Omental fat pad (tissue), 3 donors: ENCODE measurements at regions not wholly inside any gene's neighbourhood (a gene's known extent, or its start where the extent isn't known, plus 50 kb on each side); places are given as distances from the start of the nearest gene placed in this dataset.

Experiments used
- ATAC-seq: fragments of 150-250 bp; one replicate; pipeline ENCODE4 v1.9.1; 2016; ENCODE audit warnings: mild to moderate bottlenecking, moderate library complexity; ENCODE audit not compliant: low FRiP score
- DNase-seq: peaks from one replicate; pipeline ENCODE4 v3.0.0-alpha.2; 2019; ENCODE audit warnings: low spot score
- CTCF ChIP-seq, 3 donors: fragments of 450-650 bp; IDR thresholded peaks; one replicate each; pipeline ENCODE4 v1.5.1; 2016 to 2017; ENCODE audit warnings: antibody characterized with exemption in 3 of 3, mild to moderate bottlenecking in 3 of 3, moderate library complexity in 2 of 3

- ATAC-seq = no peak
- DNase-seq = no peak
- no peak for TF ChIP-seq CTCF (IDR thresholded peaks at IDR 0.05)
Observed at GRCh38 chr5:26121338-26121737, 917.0 kb downstream of the CDH9 start.

- DNase-seq = no peak
- TF ChIP-seq CTCF (IDR thresholded peaks at IDR 0.05) = no peak
- ATAC-seq = no peak
Observed at GRCh38 chr5:26104175-26104574, 934.2 kb downstream of the CDH9 start.

- ATAC-seq (no peak), DNase-seq (no peak)
- no peak for TF ChIP-seq CTCF (IDR thresholded peaks at IDR 0.05)
Observed at GRCh38 chr5:26060212-26060611, 978.2 kb downstream of the CDH9 start.

- ATAC-seq (no peak), DNase-seq (no peak)
- TF ChIP-seq CTCF (IDR thresholded peaks at IDR 0.05) = no peak
Observed at GRCh38 chr5:26054594-26054993, 983.8 kb downstream of the CDH9 start.

- no peak for TF ChIP-seq CTCF (IDR thresholded peaks at IDR 0.05)
- no peak for DNase-seq
- no peak for ATAC-seq
Observed at GRCh38 chr5:26034813-26035212, 1003.6 kb downstream of the CDH9 start.

- DNase-seq (no peak), ATAC-seq (no peak)
- no peak for TF ChIP-seq CTCF (IDR thresholded peaks at IDR 0.05)
Observed at GRCh38 chr5:26031481-26031880, 1006.9 kb downstream of the CDH9 start.

- no peak for ATAC-seq
- no peak for TF ChIP-seq CTCF (IDR thresholded peaks at IDR 0.05)
- no peak for DNase-seq
Observed at GRCh38 chr5:26026044-26026443, 1012.3 kb downstream of the CDH9 start.
